ENCODE measurements at regions not wholly inside any gene's neighbourhood (a gene's known extent, or its start where the extent isn't known, plus 50 kb on each side); places are given as distances from the start of the nearest gene placed in this dataset.
"Not testable (repeated sequence)": the region's sequence is repeated elsewhere in the genome, so short reads cannot be mapped to it uniquely, and the experiment has no call there.

DNA sequence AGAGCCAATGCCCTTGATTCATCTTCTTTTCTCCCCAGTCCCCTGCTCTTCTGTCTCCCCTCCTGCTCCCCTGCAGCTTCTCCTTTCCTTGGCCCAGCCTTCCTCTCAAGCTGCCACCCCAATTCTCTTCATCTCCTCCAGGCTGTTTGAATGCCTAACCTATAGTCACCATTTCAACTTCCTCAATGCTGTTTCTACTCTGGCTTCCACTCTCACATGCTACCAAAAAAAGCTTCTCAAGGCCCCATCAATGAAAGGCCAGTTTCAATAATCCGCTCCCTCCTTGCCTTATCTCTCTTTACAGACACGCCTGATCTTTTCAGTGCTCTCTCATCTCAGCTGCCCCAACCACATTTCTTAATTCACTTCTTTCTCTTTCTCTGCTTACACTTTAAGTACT is 212.2 kb upstream of the GPR149 start:
- TF ChIP-seq POLR2A (IDR thresholded peaks at IDR 0.05) = no peak
- TF ChIP-seq, protein P1, sequence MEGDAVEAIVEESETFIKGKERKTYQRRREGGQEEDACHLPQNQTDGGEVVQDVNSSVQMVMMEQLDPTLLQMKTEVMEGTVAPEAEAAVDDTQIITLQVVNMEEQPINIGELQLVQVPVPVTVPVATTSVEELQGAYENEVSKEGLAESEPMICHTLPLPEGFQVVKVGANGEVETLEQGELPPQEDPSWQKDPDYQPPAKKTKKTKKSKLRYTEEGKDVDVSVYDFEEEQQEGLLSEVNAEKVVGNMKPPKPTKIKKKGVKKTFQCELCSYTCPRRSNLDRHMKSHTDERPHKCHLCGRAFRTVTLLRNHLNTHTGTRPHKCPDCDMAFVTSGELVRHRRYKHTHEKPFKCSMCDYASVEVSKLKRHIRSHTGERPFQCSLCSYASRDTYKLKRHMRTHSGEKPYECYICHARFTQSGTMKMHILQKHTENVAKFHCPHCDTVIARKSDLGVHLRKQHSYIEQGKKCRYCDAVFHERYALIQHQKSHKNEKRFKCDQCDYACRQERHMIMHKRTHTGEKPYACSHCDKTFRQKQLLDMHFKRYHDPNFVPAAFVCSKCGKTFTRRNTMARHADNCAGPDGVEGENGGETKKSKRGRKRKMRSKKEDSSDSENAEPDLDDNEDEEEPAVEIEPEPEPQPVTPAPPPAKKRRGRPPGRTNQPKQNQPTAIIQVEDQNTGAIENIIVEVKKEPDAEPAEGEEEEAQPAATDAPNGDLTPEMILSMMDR (IDR thresholded peaks at IDR 0.05) = no peak
- DNase-seq = no peak

DNA sequence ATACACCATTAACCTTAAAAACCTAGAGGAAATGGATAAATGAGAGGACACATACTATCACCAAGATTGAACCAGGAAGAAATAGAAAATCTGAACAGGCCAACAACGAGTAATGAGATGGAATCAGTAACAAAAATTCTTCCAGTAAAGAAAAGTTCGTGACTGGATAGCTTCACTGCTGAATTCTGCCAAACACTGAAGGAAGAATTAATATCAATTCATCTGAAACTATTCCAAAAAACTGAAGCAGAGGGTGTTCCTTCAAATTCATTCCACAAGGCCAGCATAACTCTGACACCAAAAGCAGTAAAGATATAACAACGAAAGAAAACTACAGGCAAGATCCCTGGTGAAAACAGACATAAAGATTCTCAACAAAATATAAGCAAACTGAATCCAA is 195.8 kb upstream of the GPR149 start:
- TF ChIP-seq, protein P1 (IDR thresholded peaks at IDR 0.05) = no peak
- no peak for TF ChIP-seq POLR2A (IDR thresholded peaks at IDR 0.05)
- H3K27ac ChIP-seq = no peak overlapping the region
- no peaks in the 10 kb centered on the region for H3K4me1 ChIP-seq
- H3K4me3 ChIP-seq (replicated peaks in 1 of 3) = no peak overlapping the region
- H3K36me3 ChIP-seq = no peaks in the 10 kb centered on the region
- no peaks in the 10 kb centered on the region for H3K9me3 ChIP-seq
- DNase-seq = no peak
- WGBS, 2 donors = 70 to 84% methylated on average over 3 of the region's 3 CpGs
- no peaks in the 10 kb centered on the region for H3K27me3 ChIP-seq
- intact Hi-C loops (cut with DNase I) = no loop called here

More for the DNA sequence above, 212.2 kb upstream of the GPR149 start:
- WGBS, 2 donors = 86 to 90% methylated on average over 2 of the region's 2 CpGs
- Histone ChIP-seq H3K4me3 (replicated peaks in 1 of 3) (no peak overlapping the region), H3K4me1 (no peaks in the 10 kb centered on the region), H3K27ac (no peak overlapping the region), H3K27me3 (no peaks in the 10 kb centered on the region), H3K9me3 (no peaks in the 10 kb centered on the region), H3K36me3 (no peaks in the 10 kb centered on the region)
- intact Hi-C loops (cut with DNase I) = no loop called here

DNA sequence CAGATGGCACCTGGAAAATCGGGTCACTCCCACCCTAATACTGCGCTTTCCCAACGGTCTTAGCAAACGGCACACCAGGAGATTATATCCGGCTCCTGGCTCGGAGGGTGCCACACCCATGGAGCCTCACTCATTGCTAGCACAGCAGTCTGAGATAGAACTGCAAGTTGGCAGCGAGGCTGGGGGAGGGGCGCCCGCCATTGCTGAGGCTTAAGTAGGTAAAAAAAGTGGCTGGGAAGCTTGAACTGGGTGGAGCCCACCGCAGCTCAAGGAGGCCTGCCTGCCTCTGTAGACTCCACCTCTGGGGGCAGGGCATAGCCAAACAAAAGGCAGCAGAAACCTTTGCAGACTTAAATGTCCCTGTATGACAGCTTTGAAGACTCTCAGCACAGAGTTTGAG is 189.6 kb upstream of the GPR149 start:
- WGBS, 2 donors = 94 to 95% methylated on average over 10 of the region's 10 CpGs
- H3K27me3 ChIP-seq; H3K9me3 ChIP-seq; DNase-seq; H3K36me3 ChIP-seq; intact Hi-C loops (cut with DNase I); H3K4me1 ChIP-seq; H3K27ac ChIP-seq; H3K4me3 ChIP-seq (replicated peaks in 1 of 3): not testable (repeated sequence)

DNA sequence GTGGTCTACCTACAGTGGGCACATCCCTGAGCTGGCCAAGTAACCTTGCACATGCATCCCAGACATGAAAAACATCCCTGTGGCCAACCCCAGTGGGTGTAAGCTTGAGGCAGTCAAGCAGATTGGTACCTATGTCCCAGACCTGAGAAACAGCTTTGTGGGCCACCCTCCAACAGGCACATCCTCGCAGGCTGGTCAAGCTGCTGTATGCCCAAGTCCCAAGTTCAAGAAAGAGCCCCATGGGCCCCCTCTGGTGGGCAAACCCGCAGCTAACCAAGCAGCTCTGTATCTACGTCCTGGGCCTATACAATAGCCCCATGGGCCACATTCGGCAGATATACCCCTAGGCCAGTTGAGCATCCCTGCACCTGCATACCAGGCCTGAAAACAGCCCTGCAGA is 186.3 kb upstream of the GPR149 start:
- WGBS, 2 donors = 76 to 97% methylated on average over 4 of the region's 4 CpGs
- intact Hi-C loops (cut with DNase I) = no loop called here
- Histone ChIP-seq H3K27ac (no peak overlapping the region), H3K36me3 (no peaks in the 10 kb centered on the region), H3K27me3 (no peaks in the 10 kb centered on the region), H3K9me3 (no peaks in the 10 kb centered on the region), H3K4me1 (no peaks in the 10 kb centered on the region), H3K4me3 (replicated peaks in 1 of 3) (no peak overlapping the region)
- TF ChIP-seq, protein P1 (IDR thresholded peaks at IDR 0.05) = no peak
- no peak for TF ChIP-seq POLR2A (IDR thresholded peaks at IDR 0.05)
- DNase-seq = no peak

DNA sequence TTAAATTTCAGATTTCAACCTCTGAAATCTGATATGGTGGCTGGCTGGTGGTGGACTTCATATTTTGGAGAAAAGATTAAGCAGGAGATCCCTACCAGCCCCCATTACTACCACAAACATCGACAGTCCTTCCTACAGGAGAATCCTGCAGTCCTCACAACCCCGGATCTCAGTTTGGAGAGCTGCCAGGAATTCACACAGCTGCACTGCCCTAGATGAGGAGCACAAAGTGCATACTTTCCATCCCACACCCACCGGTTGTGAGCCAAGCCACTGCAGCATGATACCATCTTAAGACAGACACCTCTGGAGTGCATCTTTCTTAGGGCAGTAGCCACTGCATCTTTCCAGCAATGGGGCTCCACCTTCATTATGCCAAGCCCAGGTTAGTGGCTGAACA is 185.5 kb upstream of the GPR149 start:
- H3K36me3 ChIP-seq = no peaks in the 10 kb centered on the region
- DNase-seq = peak in 1 of 2 donors; percentile 11
- intact Hi-C loops (cut with DNase I) = no loop called here
- H3K4me1 ChIP-seq = no peaks in the 10 kb centered on the region
- H3K27me3 ChIP-seq = no peaks in the 10 kb centered on the region
- no peaks in the 10 kb centered on the region for H3K9me3 ChIP-seq
- 9 to 43% methylated on average over 2 to 3 of the region's 3 CpGs for WGBS, 2 donors
- H3K4me3 ChIP-seq (replicated peaks in 1 of 3) = no peak overlapping the region
- TF ChIP-seq POLR2A (IDR thresholded peaks at IDR 0.05) = no peak
- TF ChIP-seq, protein P1 (IDR thresholded peaks at IDR 0.05) = no peak
- H3K27ac ChIP-seq = no peak overlapping the region

DNA sequence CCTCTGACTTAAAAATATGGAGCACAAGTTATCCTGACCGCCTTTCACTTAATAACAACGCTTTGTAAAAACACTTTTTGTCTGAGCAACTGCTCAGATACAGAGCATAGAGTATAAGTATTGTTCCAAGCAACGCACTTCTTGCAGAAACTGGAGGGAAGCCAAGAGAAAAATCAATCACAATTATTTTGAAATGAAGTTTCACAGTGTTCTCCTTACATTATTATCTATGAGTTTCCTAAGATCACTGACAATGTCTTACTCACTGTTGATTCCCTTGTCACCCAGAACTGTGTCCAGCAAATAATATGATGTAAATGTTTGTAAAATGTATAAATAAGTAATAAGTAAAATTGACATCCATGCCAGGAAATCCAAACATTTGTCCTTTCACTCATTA is 184.6 kb upstream of the GPR149 start:
- no peaks in the 10 kb centered on the region for H3K27me3 ChIP-seq
- H3K36me3 ChIP-seq = no peaks in the 10 kb centered on the region
- no peaks in the 10 kb centered on the region for H3K9me3 ChIP-seq
- H3K4me3 ChIP-seq (replicated peaks in 1 of 3) = no peak overlapping the region
- H3K4me1 ChIP-seq = no peaks in the 10 kb centered on the region
- 38 to 42% methylated on average over 3 of the region's 3 CpGs for WGBS, 2 donors
- no peak for TF ChIP-seq POLR2A (IDR thresholded peaks at IDR 0.05)
- TF ChIP-seq, protein P1 (IDR thresholded peaks at IDR 0.05) = no peak
- intact Hi-C loops (cut with DNase I) = no loop called here
- DNase-seq = no peak
- H3K27ac ChIP-seq = no peak overlapping the region

All from thyroid gland (tissue), 4 donors.